Prostate gland (tissue), 2 donors: ENCODE measurements at regions not wholly inside any gene's neighbourhood (a gene's known extent, or its start where the extent isn't known, plus 50 kb on each side); places are given as distances from the start of the nearest gene placed in this dataset.
A peak's percentile ranks its signal among the peaks of the same experiment; 100 is the strongest.

ENCODE experiments used
- DNase-seq: peaks from one replicate; pipeline ENCODE4 v3.0.0-alpha.2; 2019; ENCODE audit warnings: low spot score
- H3K27ac ChIP-seq, 2 donors: fragments of 200-600 bp; sonication (generic); 2 replicates each; pipeline ENCODE4 v1.5.1; 2017 to 2019
- H3K27me3 ChIP-seq: fragments of 200-600 bp; sonication (generic); replicated peaks from 2 replicates; pipeline ENCODE4 v1.5.1; 2019; ENCODE audit not compliant: insufficient read depth
- H3K36me3 ChIP-seq, 2 donors: fragments of 200-600 bp; sonication (generic); 1 replicate in 1 of 2; 2 replicates in 1 of 2; pipeline versions ENCODE4 v1.5.1 to v1.8.1; 2017 to 2019
- H3K4me1 ChIP-seq: fragments of 200-600 bp; sonication (generic); replicated peaks from 2 replicates; pipeline ENCODE4 v1.5.1; 2019
- H3K4me3 ChIP-seq, 2 donors: fragments of 200-600 bp; sonication (generic); 2 replicates each; pipeline ENCODE4 v1.5.1; 2017 to 2019
- H3K9me3 ChIP-seq: fragments of 200-600 bp; sonication (generic); 2 replicates; pipeline ENCODE4 v1.5.1; 2017
- CTCF ChIP-seq, 4 experiments: fragments of 200-600 bp in 2 of 4; fragments of 450-650 bp in 2 of 4; sonication (generic) in 2 of 4; IDR thresholded peaks; 1 replicate in 3 of 4; 2 replicates in 1 of 4; pipeline ENCODE4 v1.5.1; 2016 to 2019; ENCODE audit warnings: antibody characterized with exemption in 4 of 4, mild to moderate bottlenecking in 2 of 4, moderate library complexity in 2 of 4
- POLR2A ChIP-seq: fragments of 450-650 bp; IDR thresholded peaks from one replicate; pipeline ENCODE4 v1.6.1; 2016; ENCODE audit warnings: antibody characterized with exemption, mild to moderate bottlenecking
- POLR2AphosphoS5 ChIP-seq: sonication (generic); formaldehyde crosslinking; IDR thresholded peaks from one replicate; pipeline ENCODE4 v1.6.1; 2017; ENCODE audit warnings: antibody characterized with exemption
- WGBS: methylation state at CpG from one replicate; pipeline ENCODE4 v1.1.5; 2018; 5-methylcytosine and 5-hydroxymethylcytosine counted together
- intact Hi-C: fragments of 100-400 bp; cut with DNase I; formaldehyde crosslinking; loops from one replicate; pipeline ENCODE4 v1.14.2; 2022

- no peak for DNase-seq
- no peak overlapping the region for H3K27ac ChIP-seq
- intact Hi-C loops, result no loop called here
Measured at GRCh38 chr1:192941722-192942411, 117.3 kb downstream of the UCHL5 start.

DNA sequence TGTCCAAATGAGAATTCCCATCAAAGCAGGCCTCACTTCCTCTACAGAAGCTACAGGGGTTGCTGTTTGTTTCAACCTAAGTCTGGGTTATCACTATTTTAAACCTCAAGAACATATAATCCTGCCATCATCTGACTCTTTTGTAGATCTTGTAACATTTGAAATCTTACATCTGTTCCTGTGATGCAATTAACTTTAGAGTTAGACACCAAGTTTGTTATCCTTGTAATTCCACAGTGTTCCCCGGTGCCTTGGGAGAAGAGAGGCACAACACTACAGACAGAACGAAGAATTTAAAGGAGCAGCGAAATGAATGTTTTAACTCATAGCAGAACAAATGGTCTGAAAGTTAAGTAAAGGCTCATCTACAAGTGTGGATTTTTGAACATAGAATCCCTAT, 116.1 kb downstream of the UCHL5 start:
- 60% methylated on average over 3 of the region's 3 CpGs for WGBS
- H3K9me3 ChIP-seq, result no peaks in the 10 kb centered on the region
- TF ChIP-seq POLR2AphosphoS5 (no peak), CTCF (IDR thresholded peaks at IDR 0.05) (no peak), POLR2A (no peak)
- no peaks in the 10 kb centered on the region for H3K36me3 ChIP-seq
- no peak for DNase-seq
- peak overlapping the region in 1 of 2 donors; percentile 11 for H3K27ac ChIP-seq
- intact Hi-C loops, result no loop called here
- H3K4me1 ChIP-seq, result no peaks in the 10 kb centered on the region
- H3K4me3 ChIP-seq, result no peak overlapping the region
- no peaks in the 10 kb centered on the region for H3K27me3 ChIP-seq

More at GRCh38 chr1:192941722-192942411, 117.3 kb downstream of the UCHL5 start:
- TF ChIP-seq CTCF (IDR thresholded peaks at IDR 0.05) (no peak), POLR2AphosphoS5 (no peak), POLR2A (no peak)
- Histone ChIP-seq H3K4me1 (no peaks in the 10 kb centered on the region), H3K9me3 (no peaks in the 10 kb centered on the region), H3K4me3 (no peak overlapping the region), H3K36me3 (no peaks in the 10 kb centered on the region), H3K27me3 (no peaks in the 10 kb centered on the region)
- 95% methylated on average over 5 of the region's 5 CpGs for WGBS

GRCh38 chr1:192943522-192943921, 115.6 kb downstream of the UCHL5 start:
- whole genome bisulfite sequencing, result 55% methylated on average over 1 of the region's 1 CpG
- intact Hi-C loops, result no loop called here
- no peak overlapping the region for H3K27ac ChIP-seq
- no peaks in the 10 kb centered on the region for H3K27me3 ChIP-seq
- H3K36me3 ChIP-seq, result no peaks in the 10 kb centered on the region
- H3K4me3 ChIP-seq, result no peak overlapping the region
- TF ChIP-seq CTCF (IDR thresholded peaks at IDR 0.05) (no peak), POLR2A (no peak), POLR2AphosphoS5 (no peak)
- no peaks in the 10 kb centered on the region for H3K9me3 ChIP-seq
- DNase-seq, result no peak
- H3K4me1 ChIP-seq, result no peaks in the 10 kb centered on the region

DNA sequence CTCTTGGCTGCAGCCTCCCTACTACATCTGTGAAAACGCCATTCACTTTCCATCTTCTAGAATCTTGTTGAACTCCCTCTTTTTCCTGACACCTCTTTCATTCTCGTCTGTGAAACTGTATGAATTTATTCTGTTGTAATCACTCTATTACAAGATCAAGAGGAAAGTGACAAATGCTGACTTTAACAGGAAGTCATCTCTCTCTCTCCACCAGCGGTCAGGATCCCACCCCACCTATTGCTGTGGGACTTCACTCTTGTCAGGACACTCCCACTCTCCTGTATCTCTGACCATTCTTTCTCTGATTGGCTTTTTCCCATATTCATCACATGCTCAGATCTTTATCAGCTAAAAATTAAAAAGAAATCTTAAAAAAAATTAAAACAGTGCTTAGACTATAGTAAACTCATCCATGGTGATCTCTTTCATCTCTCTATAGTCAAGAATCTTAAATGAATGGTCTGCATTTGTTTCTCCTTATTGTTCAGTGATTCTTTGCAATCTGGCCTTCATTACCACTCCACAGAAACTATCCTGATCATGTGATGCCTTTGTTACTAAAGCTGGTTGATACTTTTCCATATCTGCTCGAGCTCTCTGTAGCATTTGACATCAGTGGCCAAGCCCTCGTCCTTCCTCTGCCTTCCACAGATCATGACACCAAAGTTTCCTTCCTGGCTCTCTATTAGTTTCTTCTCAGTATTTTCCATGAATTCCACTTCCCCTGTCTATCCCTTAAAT, 113.6 kb downstream of the UCHL5 start:
- H3K36me3 ChIP-seq, result no peaks in the 10 kb centered on the region
- no peak for DNase-seq
- WGBS, result 91% methylated on average over 5 of the region's 5 CpGs
- no peak overlapping the region for H3K27ac ChIP-seq
- intact Hi-C loops, result no loop called here
- H3K9me3 ChIP-seq, result no peaks in the 10 kb centered on the region
- TF ChIP-seq CTCF (IDR thresholded peaks at IDR 0.05), result no peak
- TF ChIP-seq POLR2AphosphoS5, result no peak
- TF ChIP-seq POLR2A, result no peak
- no peaks in the 10 kb centered on the region for H3K27me3 ChIP-seq
- H3K4me3 ChIP-seq, result no peak overlapping the region
- no peaks in the 10 kb centered on the region for H3K4me1 ChIP-seq

DNA sequence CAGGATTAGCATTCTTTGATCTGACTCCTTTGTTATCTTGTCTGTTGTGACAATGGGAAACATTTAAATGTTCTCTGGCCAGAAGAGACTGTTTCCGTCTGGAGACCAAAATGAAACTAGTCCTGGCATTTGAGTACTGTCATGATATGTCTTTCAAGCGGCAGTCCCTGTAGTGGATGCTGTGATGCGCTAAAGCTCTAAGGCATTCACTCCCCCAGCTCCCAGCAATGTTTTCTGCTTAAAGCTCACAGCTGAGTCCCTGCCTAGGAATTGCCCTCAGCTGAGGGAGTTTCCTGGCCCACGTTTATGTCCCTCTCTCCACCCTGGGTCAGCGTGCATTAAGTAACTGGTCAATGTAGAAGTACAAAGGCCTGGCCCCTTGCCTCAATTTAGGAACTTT, 109.4 kb downstream of the UCHL5 start:
- H3K4me3 ChIP-seq, result no peak overlapping the region
- intact Hi-C loops, result no loop called here
- 91% methylated on average over 5 of the region's 5 CpGs for WGBS
- H3K36me3 ChIP-seq, result no peaks in the 10 kb centered on the region
- TF ChIP-seq POLR2A, result no peak
- TF ChIP-seq POLR2AphosphoS5, result no peak
- no peak for TF ChIP-seq CTCF (IDR thresholded peaks at IDR 0.05)
- H3K27ac ChIP-seq, result no peak overlapping the region
- no peaks in the 10 kb centered on the region for H3K4me1 ChIP-seq
- no peak for DNase-seq
- no peaks in the 10 kb centered on the region for H3K27me3 ChIP-seq
- H3K9me3 ChIP-seq, result no peaks in the 10 kb centered on the region
